Panc1 (cell line): ENCODE measurements at regions not wholly inside any gene's neighbourhood (a gene's known extent, or its start where the extent isn't known, plus 50 kb on each side); places are given as distances from the start of the nearest gene placed in this dataset.

ENCODE experiments used
- ATAC-seq: fragments of 200-7000 bp; cut with Tn5 transposase; 2 replicates; pipeline ENCODE4 v1.9.1; 2020; ENCODE audit warnings: mild to moderate bottlenecking, moderate library complexity
- BruUV-seq: library from RNA; stranded (reverse); fragments of 400-500 nt; replicated peaks from 2 replicates; lab custom pipeline; 2021; lab: Mats Ljungman, UMichigan
- CTCF ChIA-PET: fragments of 300-600 bp; sonication (Branson Sonifier 250); formaldehyde crosslinking; loops from one replicate; lab custom pipeline; 2022; ENCODE audit warnings: antibody characterized with exemption; lab: Charles Lee
- POLR2A ChIA-PET: fragments of 300-600 bp; sonication (Branson Sonifier 250); formaldehyde crosslinking; loops from one replicate; lab custom pipeline; 2022; ENCODE audit warnings: antibody characterized with exemption; lab: Charles Lee
- DNase-seq: peaks from one replicate; pipeline ENCODE4 v3.0.0-alpha.2; 2010; ENCODE audit warnings: low read depth, low spot score
- H3K27ac ChIP-seq: 2 replicates; pipeline ENCODE4 v1.5.1; 2011; ENCODE audit warnings: mild to moderate bottlenecking, low read length, inconsistent platforms
- H3K27me3 ChIP-seq: fragments of 200-500 bp; sonication (Bioruptor generic); 2 replicates; pipeline ENCODE4 v1.6.0; 2014; ENCODE audit warnings: low read length, inconsistent platforms; ENCODE audit not compliant: control insufficient read depth, insufficient read depth
- H3K36me3 ChIP-seq: fragments of 200-500 bp; sonication (Bioruptor generic); 2 replicates; pipeline ENCODE4 v1.5.1; 2014; ENCODE audit warnings: inconsistent platforms, mild to moderate bottlenecking, low read length, moderate library complexity; ENCODE audit not compliant: control insufficient read depth, insufficient read depth
- H3K4me1 ChIP-seq: 2 replicates; pipeline ENCODE4 v1.5.1; 2011; ENCODE audit warnings: inconsistent platforms, mild to moderate bottlenecking, low read length, moderate library complexity; ENCODE audit not compliant: control insufficient read depth, insufficient read depth
- H3K4me3 ChIP-seq, 2 experiments: 2 replicates each; pipeline ENCODE4 v1.5.1; 2011 to 2012; ENCODE audit warnings: low read depth in 2 of 2, low read length in 2 of 2, mild to moderate bottlenecking in 2 of 2, inconsistent platforms in 1 of 2, moderate library complexity in 1 of 2
- H3K9me3 ChIP-seq: fragments of 200-500 bp; sonication (Bioruptor generic); 2 replicates; pipeline ENCODE4 v1.5.1; 2014; ENCODE audit warnings: low read depth, mild to moderate bottlenecking, inconsistent platforms, low read length, moderate library complexity; ENCODE audit not compliant: control insufficient read depth, insufficient read depth
- CTCF ChIP-seq: fragments of 450-650 bp; IDR thresholded peaks from 2 replicates; pipeline ENCODE4 v1.5.1; 2017; ENCODE audit warnings: mild to moderate bottlenecking
- POLR2AphosphoS5 ChIP-seq: IDR thresholded peaks from 2 replicates; pipeline ENCODE4 v1.6.1; 2012; ENCODE audit warnings: mild to moderate bottlenecking, low read depth, low read length, moderate library complexity
- REST ChIP-seq, 2 experiments: IDR thresholded peaks; 2 replicates each; pipeline ENCODE4 v1.6.1; 2011 to 2012; ENCODE audit warnings: low read depth in 2 of 2, control low read depth in 1 of 2, low read length in 1 of 2, mild to moderate bottlenecking in 1 of 2, moderate library complexity in 1 of 2; ENCODE audit not compliant: insufficient read depth in 1 of 2
- SIN3A ChIP-seq: IDR thresholded peaks from 2 replicates; pipeline ENCODE4 v1.6.1; 2012; ENCODE audit warnings: low read depth, mild to moderate bottlenecking, low read length, moderate library complexity, borderline replicate concordance; ENCODE audit not compliant: insufficient read depth
- TCF7L2 ChIP-seq: IDR thresholded peaks from 2 replicates; pipeline ENCODE4 v1.6.1; 2011; ENCODE audit warnings: mild to moderate bottlenecking, low read depth, low read length, inconsistent platforms
- in situ Hi-C: cut with HindIII; loops from 2 replicates; pipeline ENCODE4 v1.10.0; 2016; ENCODE audit warnings: low sequenced_read_pairs, low pct_unique_long_range_greater_than_20kb
- intact Hi-C: fragments of 100-400 bp; cut with micrococcal nuclease; formaldehyde crosslinking; loops from one replicate; pipeline ENCODE4 v1.10.0; 2022; ENCODE audit not compliant: unreplicated experiment

- no peaks in the 10 kb centered on the region for H3K27me3 ChIP-seq
- DNase-seq (no peak), ATAC-seq (no peak)
- TF ChIP-seq POLR2AphosphoS5: no peak
- BruUV-seq: no TSS peak
- POLR2A ChIA-PET: no interaction called here
- no peak overlapping the region for H3K4me3 ChIP-seq
- no peak overlapping the region for H3K27ac ChIP-seq
- no peaks in the 10 kb centered on the region for H3K36me3 ChIP-seq
- no peaks in the 10 kb centered on the region for H3K4me1 ChIP-seq
- no peaks in the 10 kb centered on the region for H3K9me3 ChIP-seq
- in situ Hi-C loops: no loop called here
- intact Hi-C loops: no loop called here
- CTCF ChIA-PET: no interaction called here
These were observed 103.9 kb upstream of the KLHL13 start for GRCh38 chrX:118220509-118220908.

DNA sequence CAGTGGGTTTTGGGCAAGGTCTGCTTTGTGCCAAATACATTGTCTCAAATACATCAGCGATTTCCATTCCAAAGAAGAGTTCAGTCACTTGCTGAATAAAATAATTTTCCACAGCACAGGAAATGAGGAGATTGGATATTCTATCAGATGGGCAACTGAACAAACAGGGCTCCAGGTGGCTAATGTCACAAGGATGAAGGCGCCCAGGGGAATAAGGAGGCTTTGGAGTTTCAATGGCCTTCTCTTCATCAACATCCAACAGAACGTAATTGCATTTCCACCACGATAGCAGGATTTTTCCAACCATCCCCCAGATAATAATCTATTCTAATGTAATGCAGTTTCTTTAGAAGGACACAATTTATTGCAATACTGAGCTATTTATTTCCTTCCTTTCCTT is 104.7 kb upstream of the KLHL13 start:
- BruUV-seq: no TSS peak
- ChIA-PET POLR2A (no interaction called here), CTCF (no interaction called here)
- Histone ChIP-seq H3K36me3 (no peaks in the 10 kb centered on the region), H3K9me3 (no peaks in the 10 kb centered on the region), H3K27me3 (no peaks in the 10 kb centered on the region), H3K4me1 (no peaks in the 10 kb centered on the region), H3K4me3 (no peak overlapping the region), H3K27ac (no peak overlapping the region)
- ATAC-seq (no peak), DNase-seq (no peak)
- TF ChIP-seq SIN3A (no peak), POLR2AphosphoS5 (no peak)
- in situ Hi-C loops (no loop called here), intact Hi-C loops (no loop called here)

GRCh38 chrX:118221733-118222132 is 105.1 kb upstream of the KLHL13 start:
- BruUV-seq: no TSS peak
- in situ Hi-C loops: no loop called here

More at GRCh38 chrX:118221733-118222132, 105.1 kb upstream of the KLHL13 start:
- ChIA-PET CTCF (no interaction called here), POLR2A (no interaction called here)
- ATAC-seq: no peak
- no peaks in the 10 kb centered on the region for H3K9me3 ChIP-seq
- no peak for TF ChIP-seq REST (IDR thresholded peaks at IDR 0.05; ENCODE audit: insufficient read depth in 1 of 2, low read depth in 2 of 2, low read length in 1 of 2)
- no peak for TF ChIP-seq SIN3A
- no peak for TF ChIP-seq POLR2AphosphoS5
- no peak for TF ChIP-seq CTCF
- no peak for TF ChIP-seq TCF7L2
- DNase-seq: no peak
- intact Hi-C loops: no loop called here
- no peaks in the 10 kb centered on the region for H3K27me3 ChIP-seq
- no peak overlapping the region for H3K27ac ChIP-seq
- no peaks in the 10 kb centered on the region for H3K4me1 ChIP-seq
- H3K36me3 ChIP-seq: no peaks in the 10 kb centered on the region
- no peak overlapping the region for H3K4me3 ChIP-seq
